HG03060 (cell line): ENCODE measurements at regions not wholly inside any gene's neighbourhood (a gene's known extent, or its start where the extent isn't known, plus 50 kb on each side); places are given as distances from the start of the nearest gene placed in this dataset.
"Not testable (repeated sequence)": the region's sequence is repeated elsewhere in the genome, so short reads cannot be mapped to it uniquely, and the experiment has no call there.

Source experiments
- ATAC-seq: cut with Tn5 transposase; IDR thresholded peaks from one replicate; pipeline ENCODE4 v1.9.1; 2021; ENCODE audit warnings: low read depth, moderate number of reproducible peaks; ENCODE audit not compliant: unreplicated experiment

GRCh38 chr10:33073641-33074415, 115.8 kb upstream of the ITGB1 start:
- no peak for ATAC-seq

- no peak for ATAC-seq
Measured at GRCh38 chr10:33071857-33072256, 113.8 kb upstream of the ITGB1 start.

GRCh38 chr10:33070101-33070500, 112.1 kb upstream of the ITGB1 start:
- no peak for ATAC-seq

- ATAC-seq = no peak
Measured at GRCh38 chr10:33067917-33068316, 109.9 kb upstream of the ITGB1 start.

- ATAC-seq = no peak
Measured at GRCh38 chr10:33067481-33067880, 109.5 kb upstream of the ITGB1 start.

GRCh38 chr10:33066558-33067236, 108.7 kb upstream of the ITGB1 start:
- ATAC-seq = no peak

GRCh38 chr10:33065111-33065510, 107.1 kb upstream of the ITGB1 start:
- ATAC-seq = no peak

- ATAC-seq = no peak
Measured at GRCh38 chr10:33064706-33065105, 106.7 kb upstream of the ITGB1 start.

- ATAC-seq = no peak
Measured at GRCh38 chr10:33057620-33058019, 99.6 kb upstream of the ITGB1 start.

- ATAC-seq = no peak
Measured at GRCh38 chr10:33056828-33057596, 99.0 kb upstream of the ITGB1 start.

- no peak for ATAC-seq
Measured at GRCh38 chr10:33055625-33056024, 97.6 kb upstream of the ITGB1 start.

- ATAC-seq = no peak
Measured at GRCh38 chr10:33052915-33053810, 95.1 kb upstream of the ITGB1 start.

GRCh38 chr10:33052263-33052875, 94.3 kb upstream of the ITGB1 start:
- ATAC-seq = no peak

- not testable (repeated sequence) for ATAC-seq
Measured at GRCh38 chr10:33049963-33050920, 92.2 kb upstream of the ITGB1 start.

- ATAC-seq = no peak
Measured at GRCh38 chr10:33048223-33048622, 90.2 kb upstream of the ITGB1 start.

- ATAC-seq = no peak
Measured at GRCh38 chr10:33047655-33048054, 89.6 kb upstream of the ITGB1 start.

GRCh38 chr10:33046792-33047191, 88.8 kb upstream of the ITGB1 start:
- ATAC-seq = no peak

- no peak for ATAC-seq
Measured at GRCh38 chr10:33045421-33045820, 87.4 kb upstream of the ITGB1 start.

- no peak for ATAC-seq
Measured at GRCh38 chr10:33042565-33042964, 84.5 kb upstream of the ITGB1 start.
